C4-2B (cell line): ENCODE measurements at regions not wholly inside any gene's neighbourhood (a gene's known extent, or its start where the extent isn't known, plus 50 kb on each side); places are given as distances from the start of the nearest gene placed in this dataset.

Experiments used
- H3K27ac ChIP-seq: fragments of 450-650 bp; 2 replicates; pipeline ENCODE4 v1.5.1; 2017
- ZFX ChIP-seq: fragments of 450-650 bp; IDR thresholded peaks from 2 replicates; pipeline ENCODE4 v1.6.1; 2017
- TF ChIP-seq, protein P1 (sequence below): fragments of 450-650 bp; conservative IDR thresholded peaks from 2 replicates; pipeline ENCODE4 v1.5.1; 2017; ENCODE audit warnings: mild to moderate bottlenecking

DNA sequence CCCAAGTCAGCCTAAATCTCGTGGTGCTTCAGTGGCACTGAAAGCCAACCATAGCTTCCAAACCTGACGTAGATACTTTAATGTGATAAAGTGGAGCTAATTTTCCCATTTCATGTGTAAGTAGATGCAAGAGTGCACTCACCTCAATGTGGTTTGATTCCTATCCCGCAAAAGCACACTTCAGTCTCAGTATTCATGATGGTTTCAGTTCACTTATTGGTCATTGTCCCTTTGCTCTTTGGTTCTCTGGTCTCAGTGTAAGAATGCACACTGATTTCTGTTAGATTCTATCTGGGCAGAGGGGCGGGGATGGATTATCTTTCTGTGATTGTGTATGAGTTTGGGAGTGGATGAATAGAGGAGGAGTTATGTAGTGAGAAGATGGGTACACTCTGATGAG lies 340.6 kb downstream of the KCNRG start:
- H3K27ac ChIP-seq = no peak overlapping the region; the same call in 1 of the 2 replicates

DNA sequence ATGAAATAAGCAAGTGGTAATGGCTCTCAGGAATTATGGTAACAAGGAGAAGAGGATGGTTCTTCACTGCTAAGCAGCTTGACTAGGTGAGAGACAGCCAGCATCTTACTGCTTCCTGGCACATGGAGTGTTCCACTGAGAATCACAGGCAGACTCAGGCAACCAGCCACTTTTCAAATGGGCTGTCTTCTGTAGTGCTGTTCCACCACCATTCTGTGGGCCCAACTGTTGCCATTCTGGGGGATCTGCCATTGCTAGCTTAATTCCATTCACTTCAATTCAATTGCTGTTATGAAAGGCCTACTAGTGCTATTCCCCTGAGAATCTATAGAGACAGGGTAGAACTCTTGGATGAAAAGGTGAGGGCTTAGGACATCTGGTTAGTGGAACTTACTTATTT lies 341.9 kb downstream of the KCNRG start:
- TF ChIP-seq ZFX = no peak
- TF ChIP-seq, protein P1, sequence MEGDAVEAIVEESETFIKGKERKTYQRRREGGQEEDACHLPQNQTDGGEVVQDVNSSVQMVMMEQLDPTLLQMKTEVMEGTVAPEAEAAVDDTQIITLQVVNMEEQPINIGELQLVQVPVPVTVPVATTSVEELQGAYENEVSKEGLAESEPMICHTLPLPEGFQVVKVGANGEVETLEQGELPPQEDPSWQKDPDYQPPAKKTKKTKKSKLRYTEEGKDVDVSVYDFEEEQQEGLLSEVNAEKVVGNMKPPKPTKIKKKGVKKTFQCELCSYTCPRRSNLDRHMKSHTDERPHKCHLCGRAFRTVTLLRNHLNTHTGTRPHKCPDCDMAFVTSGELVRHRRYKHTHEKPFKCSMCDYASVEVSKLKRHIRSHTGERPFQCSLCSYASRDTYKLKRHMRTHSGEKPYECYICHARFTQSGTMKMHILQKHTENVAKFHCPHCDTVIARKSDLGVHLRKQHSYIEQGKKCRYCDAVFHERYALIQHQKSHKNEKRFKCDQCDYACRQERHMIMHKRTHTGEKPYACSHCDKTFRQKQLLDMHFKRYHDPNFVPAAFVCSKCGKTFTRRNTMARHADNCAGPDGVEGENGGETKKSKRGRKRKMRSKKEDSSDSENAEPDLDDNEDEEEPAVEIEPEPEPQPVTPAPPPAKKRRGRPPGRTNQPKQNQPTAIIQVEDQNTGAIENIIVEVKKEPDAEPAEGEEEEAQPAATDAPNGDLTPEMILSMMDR = no peak
- peak overlapping the region; percentile 94 for H3K27ac ChIP-seq

More for the DNA sequence above, 340.6 kb downstream of the KCNRG start:
- TF ChIP-seq, protein P1 = no peak
- TF ChIP-seq ZFX = no peak

DNA sequence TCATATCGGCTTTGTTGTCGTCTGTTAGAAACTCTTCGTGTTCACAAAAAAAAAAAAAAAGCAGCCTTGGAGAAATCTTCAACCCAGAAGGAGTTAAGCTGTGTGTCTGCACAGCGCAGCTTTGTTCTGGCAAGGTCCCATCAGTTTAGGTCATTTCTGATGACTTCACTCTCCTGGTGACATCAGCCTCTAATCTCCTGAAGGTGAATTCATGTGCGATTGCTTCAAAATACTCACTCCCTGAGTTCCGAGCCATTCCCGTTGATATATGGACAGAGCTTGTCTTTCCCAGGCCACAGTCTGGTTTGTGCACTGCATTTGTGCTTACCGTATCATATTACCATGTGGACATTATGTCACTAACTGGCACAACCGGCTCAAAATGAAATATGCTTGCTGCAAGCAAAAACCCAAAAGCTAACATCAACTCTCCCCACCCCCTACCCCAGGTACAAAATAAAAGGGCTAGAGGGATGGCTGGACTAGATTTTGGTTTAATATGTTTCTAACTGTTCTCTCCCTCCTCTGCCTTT lies 342.4 kb downstream of the KCNRG start:
- no peak for TF ChIP-seq ZFX
- TF ChIP-seq, protein P1 = no peak
- H3K27ac ChIP-seq = peak overlapping the region; percentile 94

DNA sequence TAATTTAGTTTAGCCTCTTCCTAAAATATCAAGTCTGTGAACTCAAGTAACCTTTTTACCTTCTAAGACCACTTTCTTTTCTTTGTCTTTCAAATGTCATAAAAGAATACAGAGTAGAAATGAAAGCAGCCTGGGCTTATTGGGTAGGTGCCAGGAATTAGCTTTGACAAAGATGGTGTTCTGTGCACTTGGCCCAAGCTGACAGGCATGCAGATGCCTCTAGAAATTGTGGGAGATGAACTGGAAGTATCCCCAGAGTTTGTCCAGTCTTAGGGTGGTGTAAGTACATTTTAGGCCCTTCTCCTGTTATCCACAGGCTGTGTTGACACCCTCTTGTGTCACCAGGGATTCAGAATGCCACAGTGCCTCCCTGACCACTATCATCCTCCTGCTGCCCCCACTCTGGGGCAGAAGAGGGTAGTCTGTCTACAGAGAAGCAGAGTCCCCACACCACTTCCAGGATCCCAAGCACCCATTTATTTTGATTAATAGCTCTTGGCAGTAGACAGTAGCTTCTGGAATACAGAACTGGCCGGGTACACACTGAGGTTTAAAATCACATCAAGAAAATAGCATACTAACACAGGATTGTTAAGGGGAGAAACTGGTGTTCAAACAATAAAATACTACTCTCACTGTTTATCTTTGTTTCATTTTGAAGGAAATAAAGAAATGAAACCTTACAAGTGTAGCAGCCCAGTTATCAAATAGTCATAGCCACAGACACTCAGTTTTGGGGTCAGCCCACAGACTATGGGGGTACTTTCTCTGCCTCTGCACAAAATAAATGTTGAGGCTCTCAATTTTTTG lies 343.2 kb downstream of the KCNRG start:
- TF ChIP-seq, protein P1 = no peak
- no peak for TF ChIP-seq ZFX

DNA sequence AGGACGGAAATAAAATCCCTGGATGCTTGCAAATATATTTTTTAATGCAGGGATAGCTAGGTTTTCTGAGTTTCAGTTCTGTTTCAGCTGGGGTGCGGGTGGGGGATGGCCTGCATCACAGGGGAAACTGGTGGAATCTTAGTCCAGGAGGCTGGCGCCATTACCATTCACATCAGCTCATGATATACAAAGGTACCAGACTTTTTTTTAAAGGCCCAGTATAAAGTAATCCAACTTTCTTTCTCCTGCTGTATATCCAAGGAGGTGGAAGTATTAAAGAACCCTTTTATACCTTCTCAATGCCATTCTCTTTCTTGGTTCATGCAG lies 343.8 kb downstream of the KCNRG start:
- peak overlapping the region; percentile 94; the same call in 1 of the 2 replicates for H3K27ac ChIP-seq
- no peak for TF ChIP-seq ZFX
- TF ChIP-seq, protein P1 = no peak

More for the DNA sequence above, 343.2 kb downstream of the KCNRG start:
- peak overlapping the region; percentile 94 for H3K27ac ChIP-seq

DNA sequence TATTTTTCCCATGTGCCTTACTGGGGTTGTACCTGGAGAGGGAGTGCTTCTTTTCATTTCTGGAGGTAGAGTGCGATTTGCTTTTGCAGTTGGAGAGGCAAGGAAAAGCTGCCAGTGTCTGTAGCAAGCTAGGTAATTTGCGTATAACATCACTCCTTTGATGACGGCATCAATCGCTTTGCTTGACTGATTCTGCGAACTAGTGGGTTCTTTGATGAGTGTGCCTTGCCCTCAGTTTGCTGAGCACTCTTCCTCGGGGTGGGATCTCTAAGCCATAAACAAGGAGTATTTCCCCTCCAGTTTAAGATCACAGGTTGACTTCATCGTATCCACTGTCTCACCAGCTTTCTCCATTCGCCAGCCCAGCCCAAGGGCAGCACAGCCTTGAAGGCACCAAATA lies 344.5 kb downstream of the KCNRG start:
- no peak overlapping the region; the same call in 1 of the 2 replicates for H3K27ac ChIP-seq
- TF ChIP-seq ZFX = no peak
- TF ChIP-seq, protein P1 = no peak

DNA sequence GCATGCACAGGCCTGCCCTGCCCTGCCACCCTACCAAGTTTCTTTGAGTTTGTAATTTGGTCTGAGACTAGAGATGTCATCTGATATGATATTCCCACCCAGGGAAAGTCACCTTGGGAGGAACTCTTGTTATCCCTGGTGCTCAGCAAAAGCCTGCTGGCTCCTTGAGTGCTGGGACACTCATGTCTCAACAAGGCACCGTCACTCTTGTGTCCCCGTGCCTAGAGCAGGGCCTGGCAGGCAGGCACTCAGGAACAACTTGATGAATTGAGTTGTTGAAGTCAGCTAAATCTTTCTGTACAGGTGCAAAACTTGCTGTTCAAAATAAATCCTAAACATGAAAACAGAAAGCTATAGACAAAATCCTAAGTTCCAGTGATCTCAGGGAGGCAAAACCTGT lies 345.4 kb downstream of the KCNRG start:
- H3K27ac ChIP-seq = no peak overlapping the region; the same call in 1 of the 2 replicates

More for the DNA sequence above, 345.4 kb downstream of the KCNRG start:
- no peak for TF ChIP-seq ZFX
- TF ChIP-seq, protein P1 = no peak
